ENCODE measurements at regions not wholly inside any gene's neighbourhood (a gene's known extent, or its start where the extent isn't known, plus 50 kb on each side); places are given as distances from the start of the nearest gene placed in this dataset.

DNA sequence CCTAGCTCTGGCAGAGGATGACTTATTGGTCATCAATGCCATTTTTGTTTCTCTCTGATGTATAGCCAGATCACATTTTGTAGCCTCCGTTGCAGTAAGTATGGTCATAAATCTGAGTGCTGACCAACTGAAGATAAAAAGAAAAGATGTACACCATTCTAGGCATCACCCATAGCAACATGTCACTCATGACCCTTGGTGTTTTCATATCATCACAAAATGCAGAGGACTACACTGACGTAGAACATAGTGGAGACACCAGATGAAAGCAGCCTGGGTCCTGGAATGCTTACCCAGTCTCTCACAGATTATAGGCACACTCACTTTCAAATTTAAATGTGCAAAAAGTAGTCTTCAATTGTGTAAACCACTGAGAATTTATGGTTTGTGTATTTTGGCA, 172.8 kb downstream of the PDHA2 start:
- ChIA-PET POLR2A (no interaction called here), CTCF (no interaction called here), RAD21 (ENCODE audit: low non-redundant PET in 1 of 2, low total read pairs in 2 of 2, uncharacterized antibody in 2 of 2, unreplicated experiment in 2 of 2) (no interaction called here)
- Histone ChIP-seq H3K4me3 (replicated peaks in 1 of 2; ENCODE audit: low read depth in 1 of 2, low read length in 2 of 2) (no peak overlapping the region), H3K79me2 (ENCODE audit: insufficient read depth, low read length) (no peaks in the 10 kb centered on the region), H3K4me1 (ENCODE audit: control insufficient read depth in 1 of 2, insufficient read depth in 2 of 2, low read length in 2 of 2) (peaks cover 0 to 4% of the 10 kb centered on the region in 2 experiments; a peak in 2 of 4 replicates), H3K9me2 (ENCODE audit: insufficient read depth) (no peaks in the 10 kb centered on the region), H3K9me3 (ENCODE audit: control insufficient read depth in 1 of 2, insufficient read depth in 1 of 2, low read depth in 1 of 2, low read length in 2 of 2) (no peaks in the 10 kb centered on the region), H3K9ac (ENCODE audit: low read length) (no peak overlapping the region), H3K27me3 (ENCODE audit: insufficient read depth, low read length) (no peaks in the 10 kb centered on the region), H4K20me1 (ENCODE audit: insufficient read depth) (no peaks in the 10 kb centered on the region), H3K36me3 (ENCODE audit: control insufficient read depth in 1 of 2, insufficient read depth in 2 of 2, low read length in 2 of 2) (no peaks in the 10 kb centered on the region), H3K27ac (ENCODE audit: low read depth, low read length) (no peak overlapping the region), H2AFZ (ENCODE audit: low read depth, low read length, poor library complexity, severe bottlenecking) (no peak overlapping the region), H3K4me2 (ENCODE audit: low read length) (no peak overlapping the region)
- TF ChIP-seq, protein P1, sequence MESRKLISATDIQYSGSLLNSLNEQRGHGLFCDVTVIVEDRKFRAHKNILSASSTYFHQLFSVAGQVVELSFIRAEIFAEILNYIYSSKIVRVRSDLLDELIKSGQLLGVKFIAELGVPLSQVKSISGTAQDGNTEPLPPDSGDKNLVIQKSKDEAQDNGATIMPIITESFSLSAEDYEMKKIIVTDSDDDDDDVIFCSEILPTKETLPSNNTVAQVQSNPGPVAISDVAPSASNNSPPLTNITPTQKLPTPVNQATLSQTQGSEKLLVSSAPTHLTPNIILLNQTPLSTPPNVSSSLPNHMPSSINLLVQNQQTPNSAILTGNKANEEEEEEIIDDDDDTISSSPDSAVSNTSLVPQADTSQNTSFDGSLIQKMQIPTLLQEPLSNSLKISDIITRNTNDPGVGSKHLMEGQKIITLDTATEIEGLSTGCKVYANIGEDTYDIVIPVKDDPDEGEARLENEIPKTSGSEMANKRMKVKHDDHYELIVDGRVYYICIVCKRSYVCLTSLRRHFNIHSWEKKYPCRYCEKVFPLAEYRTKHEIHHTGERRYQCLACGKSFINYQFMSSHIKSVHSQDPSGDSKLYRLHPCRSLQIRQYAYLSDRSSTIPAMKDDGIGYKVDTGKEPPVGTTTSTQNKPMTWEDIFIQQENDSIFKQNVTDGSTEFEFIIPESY (IDR thresholded peaks at IDR 0.05; ENCODE audit: extremely low read depth, insufficient replicate concordance, low read length) = no peak
- TF ChIP-seq YY1 (IDR thresholded peaks at IDR 0.05; ENCODE audit: extremely low read depth, insufficient replicate concordance, low read depth, low read length) = no peak
- no peak for TF ChIP-seq EZH2 (IDR thresholded peaks at IDR 0.05)
- TF ChIP-seq FOSL1 (IDR thresholded peaks at IDR 0.05; ENCODE audit: low read depth) = no peak
- TF ChIP-seq, protein P2, sequence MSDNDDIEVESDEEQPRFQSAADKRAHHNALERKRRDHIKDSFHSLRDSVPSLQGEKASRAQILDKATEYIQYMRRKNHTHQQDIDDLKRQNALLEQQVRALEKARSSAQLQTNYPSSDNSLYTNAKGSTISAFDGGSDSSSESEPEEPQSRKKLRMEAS (IDR thresholded peaks at IDR 0.05) = no peak
- no peak for TF ChIP-seq RAD21 (IDR thresholded peaks at IDR 0.05; ENCODE audit: low read depth)
- TF ChIP-seq ZNF274 (IDR thresholded peaks at IDR 0.05; ENCODE audit: low read depth, low read length) = no peak
- TF ChIP-seq, protein P3, sequence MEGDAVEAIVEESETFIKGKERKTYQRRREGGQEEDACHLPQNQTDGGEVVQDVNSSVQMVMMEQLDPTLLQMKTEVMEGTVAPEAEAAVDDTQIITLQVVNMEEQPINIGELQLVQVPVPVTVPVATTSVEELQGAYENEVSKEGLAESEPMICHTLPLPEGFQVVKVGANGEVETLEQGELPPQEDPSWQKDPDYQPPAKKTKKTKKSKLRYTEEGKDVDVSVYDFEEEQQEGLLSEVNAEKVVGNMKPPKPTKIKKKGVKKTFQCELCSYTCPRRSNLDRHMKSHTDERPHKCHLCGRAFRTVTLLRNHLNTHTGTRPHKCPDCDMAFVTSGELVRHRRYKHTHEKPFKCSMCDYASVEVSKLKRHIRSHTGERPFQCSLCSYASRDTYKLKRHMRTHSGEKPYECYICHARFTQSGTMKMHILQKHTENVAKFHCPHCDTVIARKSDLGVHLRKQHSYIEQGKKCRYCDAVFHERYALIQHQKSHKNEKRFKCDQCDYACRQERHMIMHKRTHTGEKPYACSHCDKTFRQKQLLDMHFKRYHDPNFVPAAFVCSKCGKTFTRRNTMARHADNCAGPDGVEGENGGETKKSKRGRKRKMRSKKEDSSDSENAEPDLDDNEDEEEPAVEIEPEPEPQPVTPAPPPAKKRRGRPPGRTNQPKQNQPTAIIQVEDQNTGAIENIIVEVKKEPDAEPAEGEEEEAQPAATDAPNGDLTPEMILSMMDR (IDR thresholded peaks at IDR 0.05 in 2 of 3, conservative IDR thresholded peaks at IDR 0.05 in 1 of 3; ENCODE audit: borderline replicate concordance in 1 of 3, insufficient read depth in 1 of 3, low read depth in 2 of 3, low read length in 2 of 3) = no peak
- no peak for TF ChIP-seq CBX3 (IDR thresholded peaks at IDR 0.05; ENCODE audit: low read depth)
- TF ChIP-seq, protein P4, sequence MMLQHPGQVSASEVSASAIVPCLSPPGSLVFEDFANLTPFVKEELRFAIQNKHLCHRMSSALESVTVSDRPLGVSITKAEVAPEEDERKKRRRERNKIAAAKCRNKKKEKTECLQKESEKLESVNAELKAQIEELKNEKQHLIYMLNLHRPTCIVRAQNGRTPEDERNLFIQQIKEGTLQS (IDR thresholded peaks at IDR 0.05) = no peak
- no peak for ATAC-seq
- DNase-seq (ENCODE audit: low read depth, low spot score) = no peak
- intact Hi-C loops (cut with micrococcal nuclease) = no loop called here
- no TSS peak for BruUV-seq (replicated peaks)
